CD1c-positive myeloid dendritic cell (primary cell): ENCODE measurements at regions not wholly inside any gene's neighbourhood (a gene's known extent, or its start where the extent isn't known, plus 50 kb on each side); places are given as distances from the start of the nearest gene placed in this dataset.
"Not testable (repeated sequence)": the region's sequence is repeated elsewhere in the genome, so short reads cannot be mapped to it uniquely, and the experiment has no call there.

Source experiments
- DNase-seq: peaks from one replicate; pipeline ENCODE4 v3.0.0-alpha.2; 2016; ENCODE audit errors: extremely low spot score

GRCh38 chr18:997499-997898 lies 92.8 kb downstream of the ADCYAP1 start:
- DNase-seq: no peak

GRCh38 chr18:998936-999335 lies 94.3 kb downstream of the ADCYAP1 start:
- DNase-seq: no peak

DNA sequence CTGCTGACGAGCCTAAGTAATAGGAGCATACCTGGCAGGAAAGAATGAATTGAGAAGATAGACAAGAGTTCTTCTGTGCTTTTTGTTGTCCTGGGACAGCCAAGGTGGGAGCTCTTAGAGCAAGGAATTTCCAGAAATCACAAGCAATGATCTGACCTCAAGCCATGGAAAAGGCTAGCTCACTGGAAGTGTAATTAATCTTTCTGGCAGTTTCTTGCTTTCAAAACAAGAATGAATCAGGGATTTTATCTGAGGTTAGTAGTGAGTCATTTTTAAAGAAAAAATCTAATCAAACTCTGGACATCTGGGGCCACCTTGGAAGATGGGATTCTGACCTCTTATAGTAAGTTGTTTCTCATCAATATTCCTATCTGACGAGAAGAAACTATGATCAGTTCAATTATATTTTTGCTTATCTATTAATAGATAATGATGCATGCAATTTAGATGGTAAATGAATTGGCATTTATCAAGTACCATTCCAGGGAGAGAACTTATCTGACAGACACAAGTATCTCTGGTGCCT lies 98.0 kb downstream of the ADCYAP1 start:
- DNase-seq: no peak

DNA sequence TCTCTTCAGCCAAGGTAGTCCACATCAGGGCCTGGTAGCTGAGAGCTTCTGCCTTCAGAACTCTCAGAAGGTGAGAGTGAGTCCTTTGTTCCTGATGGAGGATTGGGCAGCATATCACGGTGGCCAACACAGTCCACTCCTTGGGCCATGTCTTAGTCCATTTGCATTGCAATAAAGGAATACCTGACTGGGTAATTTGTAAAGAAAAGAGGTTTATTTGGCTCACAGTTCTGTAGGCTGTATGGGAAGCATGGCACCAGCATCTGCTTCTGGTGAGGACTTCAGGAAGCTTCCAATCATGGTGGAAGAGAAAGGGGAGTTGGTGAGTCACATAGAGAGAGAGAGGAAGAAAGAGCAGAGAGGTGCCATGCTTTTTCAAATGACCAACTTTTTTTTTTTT lies 98.8 kb downstream of the ADCYAP1 start:
- no peak for DNase-seq

GRCh38 chr18:1006304-1006703 lies 101.6 kb downstream of the ADCYAP1 start:
- no peak for DNase-seq

DNA sequence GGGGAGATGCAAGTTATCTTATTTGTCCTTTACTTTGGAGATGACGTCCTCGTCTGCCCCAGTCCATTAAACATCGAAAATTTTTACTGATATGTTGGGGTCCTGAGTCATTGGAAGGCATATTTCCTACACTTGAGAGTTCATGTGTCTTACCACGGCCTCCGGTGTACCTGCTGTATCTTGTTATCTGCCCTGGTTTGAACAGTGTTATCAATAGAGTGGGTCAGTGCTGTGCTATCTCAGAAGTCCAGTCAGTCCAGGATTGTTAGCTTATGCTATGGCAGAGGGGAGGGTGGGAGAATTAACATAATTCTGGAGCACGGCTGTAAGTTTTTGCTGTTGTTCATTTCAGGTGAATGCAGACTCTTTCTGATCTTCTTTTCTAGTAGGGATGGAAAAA lies 102.3 kb downstream of the ADCYAP1 start:
- DNase-seq: no peak

DNA sequence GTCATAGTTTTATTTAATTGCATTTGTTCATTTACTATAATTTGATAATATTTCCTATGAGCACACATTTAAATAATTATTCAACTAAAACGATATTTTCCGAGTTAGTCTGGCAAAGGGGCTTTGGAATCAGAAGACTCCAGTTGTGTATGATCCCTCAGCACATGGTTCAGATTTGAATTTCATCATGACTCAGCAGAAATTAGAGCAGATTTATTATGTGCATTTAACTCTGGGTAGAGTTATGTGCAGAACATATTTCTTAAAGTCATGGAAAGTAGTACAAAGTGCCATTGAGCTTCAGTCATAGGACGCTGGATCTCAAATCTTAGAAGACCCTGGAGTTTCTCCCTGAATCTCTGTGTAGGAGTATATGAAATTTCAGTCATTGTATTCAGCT lies 106.7 kb downstream of the ADCYAP1 start:
- DNase-seq: no peak

DNA sequence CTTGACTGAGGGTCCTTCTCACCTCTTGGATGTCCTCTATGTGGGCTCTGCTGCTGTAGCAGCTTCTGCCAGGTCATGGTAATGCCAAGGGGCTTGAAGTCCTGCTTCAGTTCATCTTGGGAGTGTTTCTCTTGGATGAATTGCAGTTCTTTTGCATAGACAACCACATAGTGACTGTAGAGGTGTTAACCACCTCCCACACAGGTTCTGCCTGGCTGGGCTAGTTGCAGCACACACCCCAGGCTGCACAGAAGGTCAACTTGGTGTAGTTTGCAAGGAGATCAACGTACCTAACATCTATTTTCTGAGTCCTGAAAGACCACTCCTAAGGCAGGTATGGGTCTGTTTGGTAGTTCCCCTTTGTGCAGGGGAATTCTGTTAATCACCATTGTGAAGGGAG lies 108.1 kb downstream of the ADCYAP1 start:
- DNase-seq: no peak

- no peak for DNase-seq
Measured at GRCh38 chr18:1013951-1014350, 109.3 kb downstream of the ADCYAP1 start.

- no peak for DNase-seq
Measured at GRCh38 chr18:1014509-1014908, 109.8 kb downstream of the ADCYAP1 start.

DNA sequence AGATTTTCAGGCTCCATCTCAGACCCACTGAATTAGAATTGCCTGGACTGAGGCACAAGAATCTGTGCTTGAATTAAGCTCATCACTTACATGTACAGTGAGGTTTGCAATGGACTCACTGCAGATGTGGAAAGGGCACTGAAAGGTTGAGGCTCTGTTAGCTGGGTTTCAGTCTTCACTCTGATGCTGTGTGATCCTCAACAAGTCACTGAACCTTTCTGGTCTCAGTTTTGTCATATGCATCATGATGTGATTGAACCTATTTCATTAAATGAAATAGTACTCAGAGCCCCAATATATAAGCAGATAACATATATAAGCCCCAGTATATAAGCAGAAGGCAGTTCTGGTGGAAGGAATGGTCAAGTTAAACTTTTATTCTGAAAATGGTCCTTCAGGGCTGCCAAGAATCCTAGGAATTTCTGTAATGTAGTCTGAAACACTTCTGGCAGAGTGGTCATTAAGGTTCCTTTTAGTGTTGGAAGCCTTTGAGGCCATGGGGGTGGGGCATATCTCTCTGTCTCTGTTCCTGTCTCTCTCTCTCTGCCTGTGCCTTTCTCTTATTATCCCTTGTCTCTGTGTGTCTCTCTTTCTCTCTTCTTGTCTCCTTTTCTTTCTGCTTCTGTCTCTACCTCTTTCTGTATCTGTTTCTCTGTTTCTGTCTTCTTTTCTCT lies 110.4 kb downstream of the ADCYAP1 start:
- no peak for DNase-seq

- DNase-seq: no peak
Measured at GRCh38 chr18:1015777-1016176, 111.1 kb downstream of the ADCYAP1 start.

DNA sequence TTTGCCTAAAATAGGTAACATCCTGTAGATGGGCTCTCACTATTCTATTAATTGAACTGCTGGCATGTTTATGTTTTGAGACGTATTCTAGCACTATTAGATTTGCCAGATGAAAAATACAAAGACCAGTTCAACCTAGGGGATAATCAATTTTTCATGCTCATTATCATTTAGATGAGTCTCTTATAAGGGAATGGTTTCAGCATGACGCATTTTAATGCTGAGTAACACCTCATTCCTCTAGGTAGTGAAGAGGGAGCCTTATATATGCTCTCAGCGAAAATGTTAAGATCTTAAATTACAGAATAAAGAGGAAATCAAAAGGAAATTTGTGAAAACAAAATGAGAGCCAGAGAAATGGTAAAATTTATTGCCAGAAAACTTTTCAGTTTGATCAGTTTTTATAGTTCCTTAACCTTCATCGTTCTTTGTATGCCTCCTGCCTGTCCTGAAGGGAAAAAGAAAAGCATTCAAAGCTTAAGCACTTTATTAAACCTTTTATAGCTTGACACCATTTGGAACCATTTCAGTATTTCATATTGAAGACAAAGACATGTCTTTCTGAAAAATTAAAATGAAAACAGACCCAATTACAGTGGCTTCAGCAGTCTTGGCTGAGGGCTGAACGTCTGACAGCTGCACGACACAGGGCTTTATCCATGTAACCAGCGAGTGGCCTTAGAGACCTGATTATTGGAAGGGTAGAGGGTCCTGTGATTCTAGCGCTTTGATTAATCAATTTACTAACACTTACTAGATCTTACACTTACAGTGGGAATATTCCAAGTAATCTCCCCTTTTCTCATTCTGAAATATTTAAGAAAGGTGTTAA lies 112.8 kb downstream of the ADCYAP1 start:
- DNase-seq: no peak

DNA sequence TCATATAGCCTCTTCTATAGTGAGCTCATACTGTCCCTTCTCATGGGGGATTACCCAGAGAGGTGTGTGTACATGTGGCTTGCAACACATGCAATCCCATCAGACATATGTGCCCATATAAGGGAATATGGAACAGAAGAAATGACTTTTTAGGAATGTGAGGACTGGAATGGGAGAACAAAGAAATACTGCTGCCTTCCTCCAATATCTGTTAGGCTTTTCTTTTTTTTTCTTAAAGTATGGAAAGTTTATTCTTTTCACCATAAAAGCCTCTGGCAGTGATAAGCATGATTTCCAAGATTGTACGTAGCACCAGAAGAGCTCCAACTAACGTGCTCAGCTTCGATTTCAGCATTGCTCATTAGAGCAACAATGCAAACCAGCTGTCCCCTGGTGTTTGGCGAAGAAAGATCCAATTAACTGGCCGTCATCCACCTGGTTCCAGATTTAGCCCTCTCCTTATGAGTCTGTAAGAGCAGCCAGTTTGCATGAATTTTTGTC lies 113.6 kb downstream of the ADCYAP1 start:
- DNase-seq: no peak

DNA sequence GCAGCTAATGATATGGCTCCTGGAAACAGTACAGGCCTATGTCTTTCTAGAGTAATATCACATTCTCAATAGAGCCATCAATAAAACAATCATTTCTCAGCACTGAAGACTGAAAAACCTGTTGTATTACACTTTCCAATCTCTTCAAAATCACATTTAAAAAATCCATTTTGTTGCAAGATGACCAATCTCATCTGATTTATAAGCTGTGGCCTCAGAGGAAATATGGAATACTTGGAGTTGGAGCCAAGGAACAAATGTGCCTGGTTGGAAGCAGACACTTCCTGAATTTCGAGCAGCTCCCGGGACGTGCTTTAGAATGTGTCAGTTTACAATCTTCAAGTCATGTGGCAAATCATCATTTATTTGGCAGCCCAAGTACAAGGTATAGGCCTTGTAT lies 114.5 kb downstream of the ADCYAP1 start:
- no peak for DNase-seq

- no peak for DNase-seq
Measured at GRCh38 chr18:1020731-1021344, 116.2 kb downstream of the ADCYAP1 start.

DNA sequence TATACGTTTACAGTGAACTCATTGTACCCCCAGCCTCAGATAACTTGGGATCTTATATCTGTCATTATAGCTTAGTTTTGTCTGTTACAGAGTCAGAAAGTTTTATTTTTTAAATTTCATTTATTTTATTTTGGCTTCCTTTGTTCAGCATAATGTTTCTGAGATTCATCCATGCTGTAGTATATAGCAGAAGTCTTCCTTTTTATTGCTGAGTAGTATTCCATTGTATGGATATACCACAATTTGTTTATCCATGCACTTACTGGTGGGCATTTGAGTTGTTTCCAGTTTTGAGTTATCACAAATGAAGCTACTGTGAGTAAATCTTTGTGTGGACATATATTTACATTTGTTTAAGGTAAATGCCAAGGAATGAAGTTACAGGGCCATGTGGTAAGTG lies 122.3 kb downstream of the ADCYAP1 start:
- no peak for DNase-seq

DNA sequence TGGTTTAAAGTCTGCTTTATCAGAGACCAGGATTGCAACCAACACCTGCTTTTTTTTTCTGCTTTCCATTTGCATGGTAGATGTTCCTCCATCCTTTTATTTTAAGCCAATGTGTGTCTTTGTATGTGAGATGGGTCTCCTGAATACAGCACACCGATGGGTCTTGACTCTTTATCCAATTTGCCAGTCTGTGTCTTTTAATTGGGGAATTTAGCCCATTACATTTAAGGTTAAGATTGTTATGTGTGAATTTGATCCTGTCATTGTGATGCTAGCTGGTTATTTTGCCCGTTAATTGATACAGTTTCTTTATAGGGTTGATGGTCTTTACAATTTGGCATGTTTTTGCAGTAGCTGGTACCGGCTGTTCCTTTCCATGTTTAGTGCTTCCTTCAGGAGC lies 128.4 kb downstream of the ADCYAP1 start:
- not testable (repeated sequence) for DNase-seq

DNA sequence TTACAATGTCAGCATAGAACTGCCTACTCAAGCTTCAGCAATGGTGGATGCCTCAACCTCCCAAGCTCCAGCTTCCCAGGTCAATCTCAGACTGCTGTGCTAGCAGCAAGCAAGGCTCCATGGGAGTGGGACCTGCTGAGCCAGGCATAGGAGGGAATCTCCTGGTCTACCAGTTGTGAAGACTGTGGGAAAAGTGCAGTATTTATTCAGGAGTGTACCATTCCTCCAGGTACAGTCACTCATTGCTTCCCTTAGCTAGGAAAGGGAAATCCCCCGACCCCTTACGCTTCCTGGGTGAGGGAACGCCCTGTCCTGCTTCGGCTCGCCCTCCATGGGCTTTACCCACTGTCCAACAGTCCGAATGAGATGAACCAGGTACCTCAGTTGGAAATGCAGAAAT lies 130.3 kb downstream of the ADCYAP1 start:
- DNase-seq: no peak

DNA sequence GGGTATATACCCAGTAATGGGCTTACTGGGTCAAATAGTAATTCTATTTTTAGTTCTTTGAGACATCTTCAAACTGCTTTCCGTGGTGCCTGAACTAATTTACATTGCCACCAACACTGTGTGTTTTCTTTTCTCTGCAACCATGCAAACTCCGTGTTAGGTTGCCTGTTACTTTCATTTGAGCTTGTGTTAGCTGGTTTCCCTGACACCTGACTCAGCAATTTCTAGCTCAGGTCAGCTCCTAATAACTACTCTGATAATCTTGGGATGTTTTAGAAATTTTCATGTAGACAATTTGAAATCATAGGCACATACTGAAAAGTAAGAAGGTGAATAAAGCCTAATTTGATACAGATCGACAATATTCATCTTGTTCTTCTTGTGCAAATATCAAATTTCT lies 132.3 kb downstream of the ADCYAP1 start:
- DNase-seq: no peak

DNA sequence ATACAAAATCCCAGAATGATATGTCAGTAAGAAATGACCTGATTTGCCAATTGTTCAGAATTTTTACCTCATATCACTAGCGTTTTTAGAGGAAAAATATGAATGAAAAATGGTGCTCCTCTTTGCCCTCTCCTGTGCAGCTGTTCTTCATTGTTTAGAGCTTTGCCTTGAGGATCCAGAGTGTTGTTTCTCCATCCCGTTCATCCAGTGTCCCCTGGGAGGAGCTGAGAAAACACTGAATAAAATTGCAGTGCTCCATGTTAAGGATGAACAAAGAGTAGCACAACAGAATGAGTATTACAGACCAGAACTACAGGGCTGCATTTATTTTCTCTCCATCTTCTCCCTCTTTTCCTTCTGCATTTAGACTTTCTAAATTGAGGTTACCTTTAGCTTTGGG lies 133.1 kb downstream of the ADCYAP1 start:
- DNase-seq: no peak

GRCh38 chr18:1039421-1039820 lies 134.8 kb downstream of the ADCYAP1 start:
- no peak for DNase-seq

DNA sequence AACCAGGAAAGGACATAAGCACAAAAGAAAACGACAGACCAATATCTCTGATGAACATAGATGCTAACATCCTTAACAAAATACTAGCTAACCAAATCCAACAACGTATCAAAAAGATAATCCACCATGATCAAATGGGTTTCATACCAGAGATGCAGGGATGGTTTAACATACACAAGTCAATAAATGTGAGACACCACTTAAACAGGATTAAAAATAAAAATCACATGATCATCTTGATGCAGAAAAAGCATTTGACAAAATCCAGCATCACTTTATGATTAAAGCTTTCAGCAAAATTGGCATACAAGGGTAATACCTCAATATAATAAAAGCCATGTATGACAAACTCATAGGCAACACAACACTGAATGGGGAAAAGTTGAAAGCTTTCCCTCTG lies 138.4 kb downstream of the ADCYAP1 start:
- DNase-seq: not testable (repeated sequence)
